PC-9 (cell line): ENCODE measurements at regions not wholly inside any gene's neighbourhood (a gene's known extent, or its start where the extent isn't known, plus 50 kb on each side); places are given as distances from the start of the nearest gene placed in this dataset.

ENCODE experiments used
- BruUV-seq: library from RNA; stranded (reverse); fragments of 400-500 nt; replicated peaks from 2 replicates; lab custom pipeline; 2021; lab: Mats Ljungman, UMichigan
- CTCF ChIA-PET: fragments of 300-600 bp; sonication (Branson Sonifier 250); formaldehyde crosslinking; loops from one replicate; lab custom pipeline; 2022; ENCODE audit warnings: antibody characterized with exemption; lab: Charles Lee
- POLR2A ChIA-PET: fragments of 300-600 bp; sonication (Branson Sonifier 250); formaldehyde crosslinking; loops from one replicate; lab custom pipeline; 2022; ENCODE audit warnings: antibody characterized with exemption; ENCODE audit not compliant: unreplicated experiment; lab: Charles Lee
- DNase-seq, 2 experiments: peaks; one replicate each; pipeline versions ENCODE4 v3.0.0 to v3.0.0-alpha.2; 2015 to 2022; ENCODE audit warnings: mixed read lengths in 1 of 2
- H2AFZ ChIP-seq: fragments of 200-600 bp; sonication (generic); 2 replicates; pipeline ENCODE4 v1.8.1; 2017; ENCODE audit warnings: antibody characterized with exemption
- H3F3A ChIP-seq: fragments of 200-600 bp; sonication (generic); 2 replicates; pipeline ENCODE4 v1.8.1; 2017; ENCODE audit warnings: antibody characterized with exemption, mild to moderate bottlenecking, low read depth; ENCODE audit not compliant: insufficient read depth
- H3K27ac ChIP-seq: fragments of 200-600 bp; sonication (generic); 2 replicates; pipeline ENCODE4 v1.6.1; 2016; ENCODE audit warnings: mixed run types
- H3K27me3 ChIP-seq: fragments of 200-600 bp; sonication (generic); 2 replicates; pipeline ENCODE4 v1.6.1; 2016; ENCODE audit warnings: low read depth, mixed run types; ENCODE audit not compliant: insufficient read depth
- H3K36me3 ChIP-seq: fragments of 200-600 bp; sonication (generic); 2 replicates; pipeline ENCODE4 v1.6.1; 2016; ENCODE audit warnings: low read depth, mixed run types
- H3K4me1 ChIP-seq: fragments of 200-600 bp; sonication (generic); replicated peaks from 2 replicates; pipeline ENCODE4 v1.6.1; 2016; ENCODE audit warnings: mixed run types; ENCODE audit not compliant: insufficient read depth
- H3K4me2 ChIP-seq: fragments of 200-600 bp; sonication (generic); 2 replicates; pipeline ENCODE4 v1.6.1; 2017; ENCODE audit warnings: mixed run types
- H3K4me3 ChIP-seq: fragments of 200-600 bp; sonication (generic); 2 replicates; pipeline ENCODE4 v1.6.1; 2016; ENCODE audit warnings: mixed run types
- H3K79me2 ChIP-seq: fragments of 200-600 bp; sonication (generic); 2 replicates; pipeline ENCODE4 v1.6.1; 2017; ENCODE audit warnings: low read depth, mixed run types
- H3K9me2 ChIP-seq: fragments of 200-600 bp; sonication (generic); 2 replicates; pipeline ENCODE4 v1.8.1; 2017; ENCODE audit warnings: mild to moderate bottlenecking; ENCODE audit not compliant: insufficient read depth
- H3K9me3 ChIP-seq: fragments of 200-600 bp; sonication (generic); 2 replicates; pipeline ENCODE4 v1.8.1; 2016; ENCODE audit warnings: low read depth; ENCODE audit not compliant: insufficient read depth
- H4K20me1 ChIP-seq: fragments of 200-600 bp; sonication (generic); 2 replicates; pipeline ENCODE4 v1.8.1; 2017; ENCODE audit not compliant: insufficient read depth
- EZH2 ChIP-seq: fragments of 200-600 bp; sonication (generic); IDR thresholded peaks from 2 replicates; pipeline ENCODE4 v1.8.0; 2017; ENCODE audit warnings: antibody characterized with exemption, low read depth
- intact Hi-C: fragments of 100-400 bp; cut with micrococcal nuclease; formaldehyde crosslinking; loops from one replicate; pipeline ENCODE4 v1.10.0; 2022; ENCODE audit not compliant: unreplicated experiment
- TF ChIP-seq, protein P1 (sequence below): fragments of 200-600 bp; sonication (generic); conservative IDR thresholded peaks from 2 replicates; pipeline ENCODE4 v1.6.1; 2017; ENCODE audit warnings: mixed run types, antibody characterized with exemption, mild to moderate bottlenecking, moderate library complexity

DNA sequence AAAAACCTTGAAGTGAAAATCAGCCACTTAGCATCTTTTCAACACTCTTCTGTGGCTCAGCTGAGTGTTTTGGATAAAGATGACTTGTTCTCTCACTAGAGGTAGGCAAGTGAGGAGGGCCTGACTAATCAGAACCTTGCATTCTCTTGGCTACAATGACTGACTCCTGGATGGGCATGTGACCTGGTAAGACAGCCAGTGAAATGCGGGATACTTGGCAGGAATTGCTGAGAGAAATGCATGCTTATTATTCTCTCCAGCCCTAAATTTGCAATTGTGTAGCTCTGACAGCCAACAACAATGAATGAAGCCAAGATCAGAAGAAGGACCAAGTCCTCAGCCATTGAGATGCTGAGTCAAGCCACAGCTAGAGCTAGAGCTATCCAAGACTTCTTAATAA, 490.5 kb upstream of the ZNF608 start:
- no peaks in the 10 kb centered on the region for H3K27me3 ChIP-seq
- BruUV-seq, result no TSS peak
- ChIA-PET CTCF (no interaction called here), POLR2A (no interaction called here)
- no peak overlapping the region for H3K4me2 ChIP-seq
- H4K20me1 ChIP-seq, result no peaks in the 10 kb centered on the region
- H3K9me2 ChIP-seq, result no peaks in the 10 kb centered on the region
- no peak overlapping the region for H3K4me3 ChIP-seq
- no peak overlapping the region for H2AFZ ChIP-seq
- intact Hi-C loops, result no loop called here
- TF ChIP-seq, protein P1, sequence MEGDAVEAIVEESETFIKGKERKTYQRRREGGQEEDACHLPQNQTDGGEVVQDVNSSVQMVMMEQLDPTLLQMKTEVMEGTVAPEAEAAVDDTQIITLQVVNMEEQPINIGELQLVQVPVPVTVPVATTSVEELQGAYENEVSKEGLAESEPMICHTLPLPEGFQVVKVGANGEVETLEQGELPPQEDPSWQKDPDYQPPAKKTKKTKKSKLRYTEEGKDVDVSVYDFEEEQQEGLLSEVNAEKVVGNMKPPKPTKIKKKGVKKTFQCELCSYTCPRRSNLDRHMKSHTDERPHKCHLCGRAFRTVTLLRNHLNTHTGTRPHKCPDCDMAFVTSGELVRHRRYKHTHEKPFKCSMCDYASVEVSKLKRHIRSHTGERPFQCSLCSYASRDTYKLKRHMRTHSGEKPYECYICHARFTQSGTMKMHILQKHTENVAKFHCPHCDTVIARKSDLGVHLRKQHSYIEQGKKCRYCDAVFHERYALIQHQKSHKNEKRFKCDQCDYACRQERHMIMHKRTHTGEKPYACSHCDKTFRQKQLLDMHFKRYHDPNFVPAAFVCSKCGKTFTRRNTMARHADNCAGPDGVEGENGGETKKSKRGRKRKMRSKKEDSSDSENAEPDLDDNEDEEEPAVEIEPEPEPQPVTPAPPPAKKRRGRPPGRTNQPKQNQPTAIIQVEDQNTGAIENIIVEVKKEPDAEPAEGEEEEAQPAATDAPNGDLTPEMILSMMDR, result no peak
- no peak for TF ChIP-seq EZH2
- H3K27ac ChIP-seq, result no peak overlapping the region
- H3K4me1 ChIP-seq, result no peaks in the 10 kb centered on the region
- no peaks in the 10 kb centered on the region for H3F3A ChIP-seq
- H3K36me3 ChIP-seq, result no peaks in the 10 kb centered on the region
- no peak for DNase-seq
- no peaks in the 10 kb centered on the region for H3K9me3 ChIP-seq
- H3K79me2 ChIP-seq, result no peaks in the 10 kb centered on the region

DNA sequence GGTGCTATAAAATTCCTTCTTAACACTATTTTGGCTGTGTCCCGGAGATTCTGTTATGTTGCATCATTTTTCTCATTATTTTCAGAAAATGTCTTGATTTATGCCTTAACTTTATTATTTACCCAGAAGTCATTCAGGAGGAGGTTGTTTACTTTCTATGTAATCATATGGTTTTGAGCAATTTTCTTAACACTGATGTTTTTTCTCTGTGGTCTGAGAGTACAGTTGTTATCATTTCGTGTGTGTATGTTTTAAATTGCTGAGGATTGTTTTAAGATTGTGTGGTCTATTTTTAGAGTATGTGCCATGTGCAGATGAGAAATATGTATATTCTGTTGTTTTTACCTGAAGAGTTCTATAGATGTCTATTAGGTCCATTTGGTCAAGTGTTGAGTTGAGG, 498.1 kb upstream of the ZNF608 start:
- Histone ChIP-seq H3K9me2 (no peaks in the 10 kb centered on the region), H3K4me2 (no peak overlapping the region), H4K20me1 (no peaks in the 10 kb centered on the region), H3K4me3 (no peak overlapping the region), H3K27me3 (no peaks in the 10 kb centered on the region), H3K36me3 (no peaks in the 10 kb centered on the region), H3K27ac (no peak overlapping the region), H3F3A (no peaks in the 10 kb centered on the region), H3K79me2 (no peaks in the 10 kb centered on the region), H3K4me1 (no peaks in the 10 kb centered on the region), H3K9me3 (no peaks in the 10 kb centered on the region; the same call in 1 of the 2 replicates), H2AFZ (no peak overlapping the region)
- CTCF ChIA-PET, result no interaction called here
- intact Hi-C loops, result no loop called here
- POLR2A ChIA-PET, result no interaction called here
- no TSS peak for BruUV-seq
- TF ChIP-seq, protein P1, result no peak
- no peak for TF ChIP-seq EZH2
- DNase-seq, result no peak

DNA sequence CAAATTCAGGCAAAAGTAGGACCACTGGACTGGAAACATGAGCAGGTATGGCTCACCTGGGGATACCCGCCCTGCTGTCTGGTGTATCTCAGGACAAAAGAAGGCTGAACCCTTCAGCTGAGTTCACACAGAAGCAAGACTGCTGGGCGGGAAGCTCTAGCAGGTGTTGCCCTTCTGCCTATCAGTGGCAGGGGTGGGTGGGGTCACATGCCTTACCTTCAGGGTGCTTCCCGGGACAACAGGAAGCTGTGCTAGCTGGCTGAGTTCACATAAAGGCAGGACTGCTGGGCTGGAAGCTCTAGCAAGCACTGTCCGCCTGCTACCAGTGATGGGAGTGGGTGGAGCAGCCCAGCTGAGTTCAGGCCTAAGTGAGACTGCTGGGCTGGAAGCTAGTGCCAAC, 498.8 kb upstream of the ZNF608 start:
- Histone ChIP-seq H3K27ac (no peak overlapping the region), H3F3A (no peaks in the 10 kb centered on the region), H3K9me3 (no peaks in the 10 kb centered on the region; the same call in 1 of the 2 replicates), H3K4me2 (no peak overlapping the region), H4K20me1 (no peaks in the 10 kb centered on the region), H3K4me1 (no peaks in the 10 kb centered on the region), H3K9me2 (no peaks in the 10 kb centered on the region), H3K27me3 (no peaks in the 10 kb centered on the region), H3K4me3 (no peak overlapping the region), H3K36me3 (no peaks in the 10 kb centered on the region), H2AFZ (no peak overlapping the region), H3K79me2 (no peaks in the 10 kb centered on the region)
- CTCF ChIA-PET, result no interaction called here
- intact Hi-C loops, result no loop called here
- no TSS peak for BruUV-seq
- POLR2A ChIA-PET, result no interaction called here
- DNase-seq, result no peak
- no peak for TF ChIP-seq EZH2
- TF ChIP-seq, protein P1, result no peak
